HG02884 (cell line): ENCODE measurements at regions not wholly inside any gene's neighbourhood (a gene's known extent, or its start where the extent isn't known, plus 50 kb on each side); places are given as distances from the start of the nearest gene placed in this dataset.

Experiments used
- ATAC-seq: cut with Tn5 transposase; IDR thresholded peaks from one replicate; pipeline ENCODE4 v1.9.1; 2021; ENCODE audit warnings: mild to moderate bottlenecking, moderate library complexity; ENCODE audit not compliant: unreplicated experiment

GRCh38 chr2:831622-832021, 119.0 kb upstream of the SNTG2 start:
- no peak for ATAC-seq

DNA sequence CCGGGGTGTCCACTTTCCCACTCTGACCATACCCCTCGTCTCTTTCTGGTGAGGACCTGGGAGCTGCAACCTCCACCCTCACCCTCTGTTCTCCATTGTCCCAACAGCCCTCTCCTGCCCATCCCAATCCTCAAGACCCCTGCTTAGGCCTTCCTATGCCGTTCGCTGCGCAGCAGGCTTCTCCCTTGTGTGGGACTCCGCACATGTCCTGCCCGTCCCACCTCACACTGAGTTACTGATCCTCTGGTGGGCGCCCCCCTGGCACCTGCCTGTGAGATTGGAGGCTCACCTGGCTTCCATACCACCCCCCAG, 119.5 kb upstream of the SNTG2 start:
- no peak for ATAC-seq

DNA sequence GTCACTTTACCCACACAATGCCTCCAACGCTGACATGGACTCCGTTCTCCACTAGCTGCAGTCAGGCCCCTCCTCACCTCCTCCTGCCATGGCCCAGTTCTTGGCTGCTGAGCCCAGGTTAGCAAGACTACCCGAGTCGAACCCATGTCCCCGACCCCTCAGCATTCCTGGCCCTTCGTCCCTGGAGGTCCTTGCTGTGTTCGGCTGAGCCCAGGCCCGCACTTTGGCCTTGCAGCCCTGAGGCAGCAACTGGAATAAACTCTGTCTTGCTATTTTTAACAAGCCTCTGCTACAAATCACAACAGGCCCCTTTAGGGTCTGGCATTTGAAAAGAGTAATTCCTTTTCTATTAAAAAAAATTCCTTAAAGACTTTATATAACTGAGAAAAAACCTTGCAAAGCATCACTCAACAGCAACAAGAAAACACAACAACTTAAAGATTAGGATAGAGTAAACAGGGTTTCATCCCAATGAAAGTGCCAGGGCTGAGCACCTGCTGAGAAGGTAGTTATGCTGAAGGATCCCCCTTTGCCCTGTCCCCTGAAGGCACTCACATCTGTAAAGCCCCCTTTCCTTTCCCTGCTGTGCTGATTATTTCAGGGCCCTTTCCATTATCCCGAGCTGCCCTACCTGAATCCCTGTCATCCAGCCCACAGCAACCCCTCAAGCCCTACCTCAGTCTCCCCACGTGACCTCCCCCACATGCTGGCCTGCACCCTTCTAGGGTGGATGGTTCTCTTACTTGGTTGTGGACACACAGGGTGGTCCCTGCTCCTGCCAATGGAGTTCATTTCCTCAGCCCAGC, 120.0 kb upstream of the SNTG2 start:
- ATAC-seq = no peak

GRCh38 chr2:829047-829446, 121.6 kb upstream of the SNTG2 start:
- ATAC-seq = no peak

DNA sequence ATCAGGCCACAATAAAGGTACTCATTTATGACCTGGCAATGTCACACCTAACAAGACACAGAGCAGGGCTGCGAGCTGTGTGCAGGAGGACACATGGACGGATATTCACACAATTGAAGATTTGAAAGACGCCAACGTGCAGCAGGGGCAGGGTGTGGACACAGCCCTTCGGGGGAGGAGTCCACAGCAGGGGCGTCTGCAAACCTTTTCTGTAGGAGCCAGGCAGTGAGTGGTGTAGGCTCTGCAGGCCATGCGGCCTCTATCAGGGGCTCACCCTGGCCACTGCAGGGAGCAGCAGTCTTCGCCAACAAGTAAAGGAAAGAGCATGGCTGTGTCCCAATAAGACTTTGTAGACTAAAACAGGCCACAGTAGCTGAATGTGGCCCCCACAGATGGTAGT, 125.7 kb upstream of the SNTG2 start:
- no peak for ATAC-seq

DNA sequence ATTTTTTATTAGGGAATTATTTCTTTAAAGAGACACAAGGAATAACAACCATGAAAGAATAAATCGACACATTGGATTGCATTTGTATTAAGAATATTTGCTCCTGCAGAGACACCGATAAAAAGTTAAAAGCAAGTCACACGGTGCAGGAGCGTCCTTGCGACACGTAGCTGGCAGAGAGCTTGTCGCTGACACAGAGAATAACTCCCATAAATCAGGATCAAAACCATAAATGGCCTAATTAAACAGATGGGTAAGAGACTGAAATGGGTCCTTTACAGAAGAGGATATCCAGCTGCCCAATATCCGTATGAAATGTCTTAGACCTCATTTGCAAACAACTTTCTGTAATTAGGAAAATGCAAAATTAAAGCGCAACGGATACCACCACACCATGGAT, 126.1 kb upstream of the SNTG2 start:
- ATAC-seq = no peak

- no peak for ATAC-seq
Measured at GRCh38 chr2:821546-821945, 129.1 kb upstream of the SNTG2 start.

DNA sequence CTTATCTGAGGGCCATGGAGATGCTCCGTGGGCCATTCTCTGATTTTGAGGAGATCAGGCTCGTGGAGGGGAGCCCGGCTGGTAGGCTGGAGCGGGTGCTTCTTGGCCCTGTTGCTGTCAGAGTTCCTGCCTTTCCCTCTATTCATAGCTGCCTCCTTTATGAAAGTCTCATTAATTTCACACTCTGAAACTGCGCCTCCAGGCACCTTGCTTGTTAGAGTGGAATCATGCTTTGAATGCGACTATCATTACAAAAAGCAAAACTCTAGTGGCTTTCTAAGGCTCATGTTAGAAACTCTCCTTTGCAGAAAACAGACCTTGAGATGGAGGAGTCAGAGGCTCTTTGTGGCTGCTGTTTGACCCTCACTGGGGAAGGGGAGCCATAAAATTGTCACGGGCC, 131.0 kb upstream of the SNTG2 start:
- ATAC-seq = no peak

GRCh38 chr2:819121-819520, 131.5 kb upstream of the SNTG2 start:
- no peak for ATAC-seq

GRCh38 chr2:817336-818015, 133.2 kb upstream of the SNTG2 start:
- no peak for ATAC-seq

GRCh38 chr2:816278-816677, 134.4 kb upstream of the SNTG2 start:
- no peak for ATAC-seq

DNA sequence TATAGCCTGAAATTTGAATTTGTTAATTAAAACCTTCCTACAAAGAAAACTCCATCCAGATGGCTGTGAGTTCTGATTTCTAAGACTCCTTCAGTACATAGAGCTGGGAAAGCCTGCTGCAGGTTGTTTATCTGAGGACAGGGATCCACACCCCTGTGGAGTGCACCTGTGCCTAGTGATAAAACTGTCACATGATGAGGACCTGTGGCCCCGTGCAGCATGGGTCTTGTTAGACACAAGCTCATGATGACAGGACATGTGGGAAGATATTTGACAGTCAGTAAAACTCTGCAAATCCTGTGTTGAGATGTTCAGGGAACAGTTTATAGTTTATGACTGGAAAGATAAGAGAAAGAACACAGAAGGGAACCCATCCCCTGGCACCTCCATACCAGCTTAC, 133.2 kb upstream of the TMEM18 start:
- no peak for ATAC-seq

DNA sequence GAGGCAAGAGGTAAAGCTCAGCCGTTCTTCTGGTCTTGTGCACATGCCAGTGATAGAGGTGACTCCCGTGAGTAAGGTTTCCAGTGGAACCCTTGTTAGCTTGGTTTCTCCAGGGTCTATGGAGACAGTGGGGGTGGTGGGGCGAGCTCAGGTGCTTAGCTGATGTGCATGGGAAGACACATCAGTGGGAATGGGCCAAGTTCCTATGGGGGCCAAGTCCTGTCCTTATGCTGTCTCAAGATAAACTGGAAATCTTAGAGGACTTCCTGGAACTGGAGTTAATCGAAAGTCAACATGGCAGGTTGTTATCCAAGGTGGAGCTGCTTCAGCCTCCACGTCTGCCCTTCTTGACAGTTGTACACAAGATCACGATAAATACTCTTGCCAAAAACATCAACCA, 130.1 kb upstream of the TMEM18 start:
- no peak for ATAC-seq

DNA sequence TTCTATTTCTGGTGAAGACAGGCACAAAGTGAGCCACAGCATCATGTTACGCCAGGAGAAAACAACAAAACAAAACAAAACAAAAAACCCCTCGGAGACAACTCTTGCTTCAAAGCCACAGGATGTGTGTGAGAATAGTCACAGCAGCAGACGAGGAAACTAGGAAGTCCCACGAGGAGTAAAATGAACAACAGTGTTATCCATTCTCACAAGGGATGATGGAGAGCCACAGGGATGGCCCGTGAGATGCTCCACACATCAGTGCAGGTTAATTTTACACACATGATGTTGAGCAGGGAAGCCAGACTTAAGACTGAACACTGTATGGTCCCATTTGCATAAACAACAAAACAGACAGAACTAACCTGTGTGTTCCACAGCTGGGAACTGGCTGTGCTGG, 128.5 kb upstream of the TMEM18 start:
- no peak for ATAC-seq

- no peak for ATAC-seq
Measured at GRCh38 chr2:797993-798392, 120.8 kb upstream of the TMEM18 start.

- ATAC-seq = no peak
Measured at GRCh38 chr2:797556-797955, 120.3 kb upstream of the TMEM18 start.

DNA sequence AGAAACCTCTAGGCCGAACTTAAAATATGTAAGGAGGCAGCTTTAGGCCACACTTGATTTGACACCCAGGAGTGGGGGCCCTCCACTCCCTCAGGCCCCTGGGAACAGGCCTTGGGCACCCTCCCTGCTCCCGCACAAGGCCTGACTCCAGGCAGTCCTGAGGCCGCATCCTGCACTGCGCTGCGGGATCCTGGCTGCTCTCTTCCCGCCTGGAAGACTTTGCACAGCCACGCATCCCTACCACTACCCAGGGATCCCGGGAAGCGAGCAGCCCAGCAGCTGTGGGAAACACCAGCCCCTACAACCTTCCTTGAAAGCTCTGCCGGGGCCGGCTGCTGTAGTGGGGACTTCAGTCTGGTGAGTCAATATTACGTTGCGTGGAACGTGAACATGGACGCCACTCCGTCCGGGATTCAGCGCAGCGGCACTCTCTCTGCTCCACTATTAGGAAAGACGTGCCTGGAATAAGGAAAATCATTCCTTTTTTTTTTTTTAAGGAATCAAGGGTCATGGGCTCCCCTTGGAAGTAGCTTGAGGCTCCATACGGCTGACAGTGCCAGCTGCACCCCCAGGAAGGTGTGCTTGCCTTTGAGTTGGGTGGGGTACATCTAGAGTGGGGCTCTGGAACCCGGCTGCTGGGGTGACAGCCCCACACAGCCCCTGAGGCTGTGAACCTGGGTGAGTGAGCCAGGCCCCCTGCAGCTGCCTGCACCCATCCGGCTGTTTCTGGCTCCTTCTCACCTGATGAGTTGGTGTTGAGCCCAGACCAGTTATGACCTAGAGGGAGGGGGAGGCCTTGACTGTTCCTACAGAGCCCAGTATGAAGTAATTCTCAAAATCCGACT, 119.2 kb upstream of the TMEM18 start:
- no peak for ATAC-seq

DNA sequence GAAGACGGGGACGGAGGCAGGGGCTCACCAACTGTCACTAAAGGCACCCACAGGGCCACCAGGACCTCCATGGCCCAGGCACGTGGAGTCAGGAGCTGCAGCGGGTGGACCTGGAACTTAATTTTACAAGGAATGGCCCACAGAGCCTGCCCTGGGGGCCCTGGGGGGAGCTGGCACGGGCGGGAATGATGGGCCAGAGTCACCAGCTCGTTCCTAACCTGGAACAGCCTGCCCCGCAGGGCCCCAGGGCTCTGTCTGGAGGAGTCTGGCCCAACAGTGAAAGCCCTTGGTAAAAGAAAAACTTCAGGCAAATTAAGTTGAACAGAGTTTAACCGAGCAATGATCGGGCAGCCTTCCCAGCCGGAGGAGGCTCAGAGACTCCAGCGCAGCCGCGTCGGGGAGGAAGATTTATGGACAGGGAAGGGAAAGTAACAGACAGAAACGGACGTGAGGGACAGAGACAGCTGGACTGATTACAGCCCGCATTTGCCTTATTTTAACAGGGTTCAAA, 118.4 kb upstream of the TMEM18 start:
- no peak for ATAC-seq

DNA sequence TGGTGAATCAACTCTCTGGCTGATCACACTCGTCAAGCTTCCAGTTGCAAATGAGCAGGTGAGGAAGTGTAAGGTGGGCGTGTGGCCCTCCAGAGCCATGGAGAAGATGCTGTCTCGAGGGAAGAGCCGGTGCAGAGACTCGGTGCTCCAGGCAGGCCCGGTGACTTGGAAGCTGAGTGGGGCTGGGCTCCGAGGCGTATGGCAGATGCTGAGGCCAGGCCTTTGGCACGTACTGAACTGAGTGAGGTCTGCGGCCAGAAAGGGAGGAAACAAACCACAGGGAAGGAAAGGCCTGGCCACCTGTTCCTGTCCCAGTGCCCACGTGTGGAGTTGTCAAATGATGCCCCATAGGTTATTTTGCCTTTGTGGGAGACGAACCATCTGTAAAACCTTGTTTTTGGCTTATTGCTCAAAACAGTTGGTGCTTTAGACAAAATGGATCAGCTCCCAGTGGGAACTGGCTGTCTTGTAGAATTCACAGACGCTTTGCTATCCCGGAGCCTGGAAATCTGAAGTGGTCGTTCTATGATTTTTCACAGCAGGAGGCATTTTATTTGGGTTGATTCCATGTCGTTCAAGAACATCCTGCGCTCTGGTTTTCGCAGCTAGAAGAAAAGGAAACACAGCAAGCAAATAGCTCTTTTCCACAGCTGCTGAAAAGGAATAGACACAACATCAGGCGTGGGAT, 117.5 kb upstream of the TMEM18 start:
- ATAC-seq = no peak

DNA sequence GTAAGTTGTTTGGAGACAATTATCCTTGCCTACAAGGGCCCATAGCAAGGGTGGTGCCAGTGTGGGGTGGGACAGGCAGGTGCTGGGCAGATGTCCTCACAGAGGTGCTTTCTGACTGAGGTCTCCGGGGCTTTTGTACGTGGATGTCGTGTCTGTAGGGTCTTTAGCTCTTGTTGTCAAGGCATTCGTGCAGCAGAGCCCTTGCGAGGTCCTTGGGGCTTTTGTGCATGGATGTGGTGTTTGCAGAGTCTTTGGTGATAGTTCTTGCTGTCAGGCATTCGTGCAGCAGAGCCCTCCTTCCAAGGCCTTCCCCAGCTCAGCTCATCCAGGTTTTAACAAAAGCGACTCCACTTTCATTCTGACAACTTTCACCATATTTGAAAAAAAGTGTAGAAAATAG, 116.0 kb upstream of the TMEM18 start:
- no peak for ATAC-seq

- no peak for ATAC-seq
Measured at GRCh38 chr2:792687-793086, 115.5 kb upstream of the TMEM18 start.
